ENCODE measurements at regions not wholly inside any gene's neighbourhood (a gene's known extent, or its start where the extent isn't known, plus 50 kb on each side); places are given as distances from the start of the nearest gene placed in this dataset.

- ATAC-seq (no peak), FAIRE-seq (no peak), DNase-seq (ENCODE audit: low read depth, low spot score) (no peak)
- Histone ChIP-seq H3K4me1 (ENCODE audit: control insufficient read depth, insufficient read depth, low read length) (no peaks in the 10 kb centered on the region), H3K79me2 (ENCODE audit: control insufficient read depth, insufficient read depth, low read length) (no peaks in the 10 kb centered on the region), H3K4me2 (ENCODE audit: control insufficient read depth, insufficient read depth) (no peak overlapping the region), H3K27ac (ENCODE audit: control insufficient read depth, insufficient read depth) (no peak overlapping the region), H2AFZ (ENCODE audit: control insufficient read depth, low read depth, low read length) (no peak overlapping the region), H3K36me3 (ENCODE audit: control insufficient read depth in 2 of 2, insufficient read depth in 2 of 2, low read length in 1 of 2) (no peaks in the 10 kb centered on the region), H3K4me3 (no peak overlapping the region), H4K20me1 (ENCODE audit: control insufficient read depth, insufficient read depth) (no peaks in the 10 kb centered on the region), H3K9ac (ENCODE audit: control insufficient read depth, insufficient read depth, low read length) (no peak overlapping the region), H3K9me3 (replicated peaks; ENCODE audit: control insufficient read depth, insufficient read depth, low read length) (no peaks in the 10 kb centered on the region), H3K27me3 (replicated peaks in 1 of 2; ENCODE audit: control insufficient read depth in 2 of 2, insufficient read depth in 2 of 2, low read length in 1 of 2) (no peaks in the 10 kb centered on the region)
- TF ChIP-seq TAF1 (IDR thresholded peaks at IDR 0.05; ENCODE audit: borderline replicate concordance, low read depth, low read length), result no peak
- ChIA-PET POLR2A (no interaction called here), RAD21 (ENCODE audit: unreplicated experiment) (no interaction called here), SMC1A (ENCODE audit: uncharacterized antibody, unreplicated experiment) (no interaction called here), CTCF (no interaction called here)
- in situ Hi-C loops (cut with MboI) (no loop called here), intact Hi-C loops (cut with micrococcal nuclease; ENCODE audit: unreplicated experiment) (no loop called here)
- 30% methylated on average over 3 of the region's 3 CpGs for WGBS (ENCODE audit: insufficient coverage, insufficient replicate concordance, low lambda C conversion rate, missing lambda C conversion rate)
- no TSS peak for BruUV-seq (replicated peaks)
Observed at GRCh38 chr18:55743736-55744135, 155.7 kb upstream of the TCF4 start.

- ChIA-PET RAD21 (ENCODE audit: unreplicated experiment) (no interaction called here), SMC1A (ENCODE audit: uncharacterized antibody, unreplicated experiment) (no interaction called here), POLR2A (no interaction called here), CTCF (no interaction called here)
- H2AFZ ChIP-seq (ENCODE audit: control insufficient read depth, low read depth, low read length), result no peak overlapping the region
- TF ChIP-seq HCFC1 (IDR thresholded peaks at IDR 0.05; ENCODE audit: low read length), result no peak
- no peak for TF ChIP-seq BMI1 (IDR thresholded peaks at IDR 0.05; ENCODE audit: borderline replicate concordance)
- no peak for TF ChIP-seq NFYB (IDR thresholded peaks at IDR 0.05; ENCODE audit: insufficient read depth, low read depth, low read length)
- no peak for TF ChIP-seq RB1 (IDR thresholded peaks at IDR 0.05; ENCODE audit: borderline replicate concordance)
- TF ChIP-seq BRCA1 (IDR thresholded peaks at IDR 0.05; ENCODE audit: low read depth, low read length), result no peak
- no peak for TF ChIP-seq GATAD2B (conservative IDR thresholded peaks at IDR 0.05; ENCODE audit: low read depth)
- no peak for TF ChIP-seq EGR1 (IDR thresholded peaks at IDR 0.05; ENCODE audit: borderline replicate concordance in 1 of 2, low read depth in 2 of 2, low read length in 2 of 2)
- no peak for TF ChIP-seq SREBF1 (IDR thresholded peaks at IDR 0.05; ENCODE audit: low read length)
- TF ChIP-seq CREM (IDR thresholded peaks at IDR 0.05; ENCODE audit: low read depth), result no peak
- no peak for TF ChIP-seq ZNF217 (IDR thresholded peaks at IDR 0.05)
- FAIRE-seq (no peak), DNase-seq (ENCODE audit: low read depth, low spot score) (no peak), ATAC-seq (no peak)
- in situ Hi-C loops (cut with MboI) (no loop called here), intact Hi-C loops (cut with micrococcal nuclease; ENCODE audit: unreplicated experiment) (no loop called here)
- no peak overlapping the region for H3K4me3 ChIP-seq
- H4K20me1 ChIP-seq (ENCODE audit: control insufficient read depth, insufficient read depth), result no peaks in the 10 kb centered on the region
- no peak overlapping the region for H3K27ac ChIP-seq (ENCODE audit: control insufficient read depth, insufficient read depth)
- H3K36me3 ChIP-seq (ENCODE audit: control insufficient read depth in 2 of 2, insufficient read depth in 2 of 2, low read length in 1 of 2), result no peaks in the 10 kb centered on the region
- WGBS (ENCODE audit: insufficient coverage, insufficient replicate concordance, low lambda C conversion rate, missing lambda C conversion rate), result 47% methylated on average over 2 of the region's 2 CpGs
- no peak overlapping the region for H3K4me2 ChIP-seq (ENCODE audit: control insufficient read depth, insufficient read depth)
- H3K9ac ChIP-seq (ENCODE audit: control insufficient read depth, insufficient read depth, low read length), result no peak overlapping the region
- H3K9me3 ChIP-seq (replicated peaks; ENCODE audit: control insufficient read depth, insufficient read depth, low read length), result no peaks in the 10 kb centered on the region
- no peaks in the 10 kb centered on the region for H3K79me2 ChIP-seq (ENCODE audit: control insufficient read depth, insufficient read depth, low read length)
- H3K4me1 ChIP-seq (ENCODE audit: control insufficient read depth, insufficient read depth, low read length), result no peaks in the 10 kb centered on the region
- no TSS peak for BruUV-seq (replicated peaks)
- H3K27me3 ChIP-seq (replicated peaks in 1 of 2; ENCODE audit: control insufficient read depth in 2 of 2, insufficient read depth in 2 of 2, low read length in 1 of 2), result no peaks in the 10 kb centered on the region
Observed at GRCh38 chr18:55743133-55743532, 155.1 kb upstream of the TCF4 start.
